Osteocyte (in vitro differentiated cells): ENCODE measurements at regions not wholly inside any gene's neighbourhood (a gene's known extent, or its start where the extent isn't known, plus 50 kb on each side); places are given as distances from the start of the nearest gene placed in this dataset.
"Not testable (repeated sequence)": the region's sequence is repeated elsewhere in the genome, so short reads cannot be mapped to it uniquely, and the experiment has no call there.

Experiments used
- DNase-seq: peaks from one replicate; pipeline ENCODE4 v3.0.0; 2021; ENCODE audit warnings: mixed read lengths; ENCODE audit not compliant: unreplicated experiment; ENCODE audit errors: extremely low spot score
- H3K27ac Mint-ChIP-seq: one replicate; pipeline ENCODE4 v1.8.0; 2021; ENCODE audit warnings: mild to moderate bottlenecking, mixed read lengths; ENCODE audit not compliant: unreplicated experiment
- H3K27me3 Mint-ChIP-seq: one replicate; pipeline ENCODE4 v1.8.0; 2021; ENCODE audit warnings: mixed read lengths; ENCODE audit not compliant: unreplicated experiment
- H3K36me3 Mint-ChIP-seq: one replicate; pipeline ENCODE4 v1.8.0; 2021; ENCODE audit warnings: mixed read lengths; ENCODE audit not compliant: unreplicated experiment
- H3K4me1 Mint-ChIP-seq: one replicate; pipeline ENCODE4 v1.8.0; 2021; ENCODE audit warnings: mixed read lengths; ENCODE audit not compliant: unreplicated experiment
- H3K4me3 Mint-ChIP-seq: one replicate; pipeline ENCODE4 v1.8.0; 2021; ENCODE audit warnings: mild to moderate bottlenecking, moderate library complexity, mixed read lengths; ENCODE audit not compliant: unreplicated experiment
- H3K9me3 Mint-ChIP-seq: one replicate; pipeline ENCODE4 v1.8.0; 2021; ENCODE audit warnings: mixed read lengths; ENCODE audit not compliant: unreplicated experiment
- CTCF ChIP-seq: fragments of 200-600 bp; sonication (generic); IDR thresholded peaks from 2 replicates; pipeline ENCODE4 v1.5.0; 2021; ENCODE audit warnings: antibody characterized with exemption, mild to moderate bottlenecking, moderate library complexity

- Mint-ChIP-seq H3K4me3 (no peak overlapping the region), H3K27ac (no peak overlapping the region), H3K36me3 (peaks cover 6% of the 10 kb centered on the region), H3K4me1 (peaks cover 12% of the 10 kb centered on the region), H3K9me3 (peaks cover 12% of the 10 kb centered on the region), H3K27me3 (no peaks in the 10 kb centered on the region)
- no peak for DNase-seq
- TF ChIP-seq CTCF, result no peak
Measured at GRCh38 chr6:67956352-67956751, 678.7 kb upstream of the ADGRB3 start.

- H3K27me3 Mint-ChIP-seq, result no peaks in the 10 kb centered on the region
- H3K9me3 Mint-ChIP-seq, result peaks cover 26% of the 10 kb centered on the region
- no peak overlapping the region for H3K27ac Mint-ChIP-seq
- no peak for DNase-seq
- peaks cover 12% of the 10 kb centered on the region for H3K4me1 Mint-ChIP-seq
- peaks cover 8% of the 10 kb centered on the region for H3K36me3 Mint-ChIP-seq
- no peak overlapping the region for H3K4me3 Mint-ChIP-seq
- TF ChIP-seq CTCF, result no peak
Measured at GRCh38 chr6:67952948-67953347, 682.1 kb upstream of the ADGRB3 start.

- Mint-ChIP-seq H3K36me3 (peaks cover 8% of the 10 kb centered on the region), H3K4me3 (no peak overlapping the region), H3K9me3 (peaks cover 27% of the 10 kb centered on the region), H3K27me3 (no peaks in the 10 kb centered on the region), H3K27ac (no peak overlapping the region), H3K4me1 (peaks cover 12% of the 10 kb centered on the region)
- TF ChIP-seq CTCF, result no peak
- no peak for DNase-seq
Measured at GRCh38 chr6:67952121-67952520, 683.0 kb upstream of the ADGRB3 start.

- H3K36me3 Mint-ChIP-seq, result not testable (repeated sequence)
Measured at GRCh38 chr6:67947762-67948161, 687.3 kb upstream of the ADGRB3 start.

GRCh38 chr6:67935976-67936477 lies 699.1 kb upstream of the ADGRB3 start:
- TF ChIP-seq CTCF, result no peak
- Mint-ChIP-seq H3K36me3 (peaks cover 2% of the 10 kb centered on the region), H3K27ac (no peak overlapping the region), H3K4me3 (no peak overlapping the region), H3K27me3 (no peaks in the 10 kb centered on the region), H3K4me1 (no peaks in the 10 kb centered on the region), H3K9me3 (no peaks in the 10 kb centered on the region)
- no peak for DNase-seq

More at GRCh38 chr6:67947762-67948161, 687.3 kb upstream of the ADGRB3 start:
- H3K27me3 Mint-ChIP-seq, H3K27ac Mint-ChIP-seq, DNase-seq, H3K4me3 Mint-ChIP-seq: not testable (repeated sequence)
- peaks cover 18% of the 10 kb centered on the region for H3K9me3 Mint-ChIP-seq
- peaks cover 10% of the 10 kb centered on the region for H3K4me1 Mint-ChIP-seq

- TF ChIP-seq CTCF, result peak; percentile 11
- Mint-ChIP-seq H3K4me3 (no peak overlapping the region), H3K4me1 (no peaks in the 10 kb centered on the region), H3K27me3 (no peaks in the 10 kb centered on the region), H3K27ac (no peak overlapping the region), H3K9me3 (peaks cover 15% of the 10 kb centered on the region), H3K36me3 (peaks cover 5% of the 10 kb centered on the region)
- no peak for DNase-seq
Measured at GRCh38 chr6:67933278-67933677, 701.8 kb upstream of the ADGRB3 start.

GRCh38 chr6:67922588-67922987 lies 712.5 kb upstream of the ADGRB3 start:
- not testable (repeated sequence) for H3K9me3 Mint-ChIP-seq, H3K36me3 Mint-ChIP-seq, H3K4me3 Mint-ChIP-seq, H3K27ac Mint-ChIP-seq, DNase-seq, H3K4me1 Mint-ChIP-seq, H3K27me3 Mint-ChIP-seq

GRCh38 chr6:67920040-67920439 lies 715.0 kb upstream of the ADGRB3 start:
- not testable (repeated sequence) for H3K4me3 Mint-ChIP-seq, H3K27ac Mint-ChIP-seq, H3K27me3 Mint-ChIP-seq, H3K36me3 Mint-ChIP-seq, DNase-seq, H3K9me3 Mint-ChIP-seq
- H3K4me1 Mint-ChIP-seq, result peaks cover 10% of the 10 kb centered on the region
